WTC11 (cell line): ENCODE measurements at regions not wholly inside any gene's neighbourhood (a gene's known extent, or its start where the extent isn't known, plus 50 kb on each side); places are given as distances from the start of the nearest gene placed in this dataset.

ENCODE experiments used
- ATAC-seq: fragments of 200-7000 bp; cut with Tn5 transposase; 2 replicates; pipeline ENCODE4 v1.10.0; 2021; ENCODE audit warnings: mild to moderate bottlenecking, moderate library complexity
- CTCF ChIA-PET: fragments of 300-600 bp; sonication (Branson Sonifier 250); formaldehyde crosslinking; loops from one replicate; lab custom pipeline; 2021; ENCODE audit warnings: antibody characterized with exemption; lab: Charles Lee
- POLR2A ChIA-PET: fragments of 350-600 bp; sonication (Branson Sonifier 250); formaldehyde crosslinking; loops from one replicate; lab custom pipeline; 2021; ENCODE audit warnings: antibody characterized with exemption; lab: Charles Lee
- DNase-seq: peaks from one replicate; pipeline ENCODE4 v3.0.0; 2021; ENCODE audit warnings: low spot score
- H3K27ac Mint-ChIP-seq: 2 replicates; pipeline ENCODE4 v1.8.0; 2021; ENCODE audit warnings: mixed read lengths
- H3K27me3 Mint-ChIP-seq: 2 replicates; pipeline ENCODE4 v1.8.0; 2021; ENCODE audit warnings: low read depth, mild to moderate bottlenecking, moderate library complexity, mixed read lengths
- H3K36me3 Mint-ChIP-seq: 2 replicates; pipeline ENCODE4 v1.8.0; 2021; ENCODE audit warnings: mixed read lengths
- H3K4me1 Mint-ChIP-seq: 2 replicates; pipeline ENCODE4 v1.8.0; 2022; ENCODE audit warnings: mixed read lengths
- H3K4me3 Mint-ChIP-seq: 2 replicates; pipeline ENCODE4 v1.8.0; 2021; ENCODE audit warnings: mild to moderate bottlenecking, moderate library complexity, mixed read lengths
- H3K9me3 Mint-ChIP-seq: 2 replicates; pipeline ENCODE4 v1.8.0; 2021; ENCODE audit warnings: mixed read lengths
- ARID4B ChIP-seq: sonication (generic); formaldehyde crosslinking; IDR thresholded peaks from 2 replicates; pipeline ENCODE4 v1.8.0; 2023; ENCODE audit warnings: missing genetic modification reagents, mild to moderate bottlenecking, borderline replicate concordance
- CREB1 ChIP-seq: sonication (generic); formaldehyde crosslinking; IDR thresholded peaks from 2 replicates; pipeline ENCODE4 v1.8.0; 2023; ENCODE audit warnings: mild to moderate bottlenecking, missing genetic modification reagents
- ESRRA ChIP-seq: sonication (generic); formaldehyde crosslinking; IDR thresholded peaks from 2 replicates; pipeline ENCODE4 v1.8.1; 2022; ENCODE audit warnings: mild to moderate bottlenecking, missing genetic modification reagents, borderline replicate concordance
- ETV6 ChIP-seq: sonication (generic); formaldehyde crosslinking; IDR thresholded peaks from 2 replicates; pipeline ENCODE4 v1.8.1; 2022; ENCODE audit warnings: mild to moderate bottlenecking, missing genetic modification reagents
- FOXJ3 ChIP-seq: sonication (generic); formaldehyde crosslinking; IDR thresholded peaks from 2 replicates; pipeline ENCODE4 v1.9.0; 2021; ENCODE audit warnings: missing genetic modification reagents, mild to moderate bottlenecking, borderline replicate concordance
- FOXK1 ChIP-seq: sonication (generic); formaldehyde crosslinking; IDR thresholded peaks from 2 replicates; pipeline ENCODE4 v1.8.0; 2022; ENCODE audit warnings: mild to moderate bottlenecking, moderate library complexity, missing genetic modification reagents
- FOXP1 ChIP-seq: sonication (generic); formaldehyde crosslinking; IDR thresholded peaks from 2 replicates; pipeline ENCODE4 v1.8.0; 2022; ENCODE audit warnings: missing genetic modification reagents, mild to moderate bottlenecking, moderate library complexity, borderline replicate concordance
- GABPB1 ChIP-seq: sonication (generic); formaldehyde crosslinking; IDR thresholded peaks from 2 replicates; pipeline ENCODE4 v1.8.1; 2023; ENCODE audit warnings: mild to moderate bottlenecking, missing genetic modification reagents
- IRF1 ChIP-seq: sonication (generic); formaldehyde crosslinking; IDR thresholded peaks from 2 replicates; pipeline ENCODE4 v1.8.0; 2023; ENCODE audit warnings: missing genetic modification reagents
- IRF2 ChIP-seq: sonication (generic); formaldehyde crosslinking; IDR thresholded peaks from 2 replicates; pipeline ENCODE4 v1.8.0; 2022; ENCODE audit warnings: low read depth, missing genetic modification reagents, borderline replicate concordance
- JAZF1 ChIP-seq: fragments of 250-450 bp; sonication (Bioruptor Pico); IDR thresholded peaks from 2 replicates; pipeline ENCODE4 v1.9.0; 2021; ENCODE audit warnings: moderate library complexity, mild to moderate bottlenecking, inconsistent platforms
- KAT7 ChIP-seq: sonication (generic); formaldehyde crosslinking; IDR thresholded peaks from 2 replicates; pipeline ENCODE4 v1.8.1; 2023; ENCODE audit warnings: missing genetic modification reagents, mild to moderate bottlenecking, borderline replicate concordance
- MLX ChIP-seq: sonication (generic); formaldehyde crosslinking; IDR thresholded peaks from 2 replicates; pipeline ENCODE4 v1.8.1; 2023; ENCODE audit warnings: mild to moderate bottlenecking, missing genetic modification reagents, moderate library complexity
- PREB ChIP-seq: sonication (generic); formaldehyde crosslinking; IDR thresholded peaks from 2 replicates; pipeline ENCODE4 v1.8.1; 2022; ENCODE audit warnings: mild to moderate bottlenecking, missing genetic modification reagents, moderate library complexity, borderline replicate concordance
- RELA ChIP-seq: sonication (generic); formaldehyde crosslinking; IDR thresholded peaks from 2 replicates; pipeline ENCODE4 v1.8.1; 2022; ENCODE audit warnings: missing genetic modification reagents, mild to moderate bottlenecking, borderline replicate concordance
- SMAD4 ChIP-seq: sonication (generic); formaldehyde crosslinking; IDR thresholded peaks from 2 replicates; pipeline ENCODE4 v1.8.0; 2022; ENCODE audit warnings: mild to moderate bottlenecking, missing genetic modification reagents
- TP53 ChIP-seq: sonication (generic); formaldehyde crosslinking; IDR thresholded peaks from 2 replicates; pipeline ENCODE4 v1.8.1; 2023; ENCODE audit warnings: mild to moderate bottlenecking, missing genetic modification reagents
- ZNF138 ChIP-seq: sonication (generic); formaldehyde crosslinking; conservative IDR thresholded peaks from 2 replicates; pipeline ENCODE4 v1.8.1; 2022; ENCODE audit warnings: mild to moderate bottlenecking, moderate library complexity, missing genetic modification reagents
- ZNF317 ChIP-seq: sonication (generic); formaldehyde crosslinking; IDR thresholded peaks from 2 replicates; pipeline ENCODE4 v1.8.1; 2023; ENCODE audit warnings: low read depth, mild to moderate bottlenecking, moderate library complexity, missing genetic modification reagents, borderline replicate concordance
- ZNF396 ChIP-seq: fragments of 250-450 bp; sonication (Bioruptor Pico); IDR thresholded peaks from 2 replicates; pipeline ENCODE4 v1.8.0; 2021; ENCODE audit warnings: mild to moderate bottlenecking, moderate library complexity, borderline replicate concordance

GRCh38 chr1:30305061-30305460 lies 418.3 kb downstream of the MATN1 start:
- no peak overlapping the region for H3K4me3 Mint-ChIP-seq
- H3K4me1 Mint-ChIP-seq, result peaks cover 5% of the 10 kb centered on the region; the same call in 1 of the 2 replicates
- H3K36me3 Mint-ChIP-seq, result no peaks in the 10 kb centered on the region
- peaks cover 8% of the 10 kb centered on the region for H3K9me3 Mint-ChIP-seq
- POLR2A ChIA-PET, result no interaction called here
- ATAC-seq, result no peak
- no peaks in the 10 kb centered on the region; the same call in 1 of the 2 replicates for H3K27me3 Mint-ChIP-seq
- CTCF ChIA-PET, result interaction anchor here (0.6 kb wide), 1 partner anchor 76 kb away, joined by 3 read pairs; no protein-coding TSS in a partner anchor
- no peak for DNase-seq
- no peak for TF ChIP-seq ZNF138
- TF ChIP-seq JAZF1 (CRISPR knock-in tag), result no peak
- no peak for TF ChIP-seq MLX
- no peak for TF ChIP-seq ZNF396 (CRISPR knock-in tag)
- no peak for TF ChIP-seq FOXK1 (CRISPR knock-in tag)
- TF ChIP-seq RELA (CRISPR knock-in tag), result no peak
- no peak for TF ChIP-seq ZNF317 (CRISPR knock-in tag)
- no peak overlapping the region for H3K27ac Mint-ChIP-seq

GRCh38 chr1:30304080-30304479 lies 419.3 kb downstream of the MATN1 start:
- POLR2A ChIA-PET, result no interaction called here
- no peak overlapping the region for H3K4me3 Mint-ChIP-seq
- no peak for TF ChIP-seq FOXP1 (CRISPR knock-in tag)
- no peak for TF ChIP-seq KAT7 (CRISPR knock-in tag)
- TF ChIP-seq ZNF138, result no peak
- no peak for TF ChIP-seq PREB (CRISPR knock-in tag)
- no peak for TF ChIP-seq GABPB1 (CRISPR knock-in tag)
- TF ChIP-seq ESRRA (CRISPR knock-in tag), result no peak
- no peak for TF ChIP-seq TP53 (CRISPR knock-in tag)
- TF ChIP-seq SMAD4 (CRISPR knock-in tag), result no peak
- TF ChIP-seq IRF1 (CRISPR knock-in tag), result no peak
- TF ChIP-seq ARID4B (CRISPR knock-in tag), result no peak
- TF ChIP-seq ETV6 (CRISPR knock-in tag), result no peak
- TF ChIP-seq IRF2 (CRISPR knock-in tag), result no peak
- TF ChIP-seq FOXJ3 (CRISPR knock-in tag), result no peak
- no peak for TF ChIP-seq MLX
- no peak for TF ChIP-seq CREB1 (CRISPR knock-in tag)

More at GRCh38 chr1:30304080-30304479, 419.3 kb downstream of the MATN1 start:
- no peaks in the 10 kb centered on the region for H3K36me3 Mint-ChIP-seq
- DNase-seq (no peak), ATAC-seq (no peak)
- no peak overlapping the region for H3K27ac Mint-ChIP-seq
- H3K4me1 Mint-ChIP-seq, result peaks cover 5% of the 10 kb centered on the region; the same call in 1 of the 2 replicates
- H3K27me3 Mint-ChIP-seq, result no peaks in the 10 kb centered on the region; the same call in 1 of the 2 replicates
- CTCF ChIA-PET, result no interaction called here
- H3K9me3 Mint-ChIP-seq, result peaks cover 8% of the 10 kb centered on the region
